Smooth muscle cell (in vitro differentiated cells): ENCODE measurements at regions not wholly inside any gene's neighbourhood (a gene's known extent, or its start where the extent isn't known, plus 50 kb on each side); places are given as distances from the start of the nearest gene placed in this dataset.

Experiments
- DNase-seq: peaks from one replicate; lab custom pipeline; 2025; ENCODE audit not compliant: unreplicated experiment; lab: John Stamatoyannopoulos, UW
- H2AFZ ChIP-seq: fragments of 200-600 bp; sonication (generic); 2 replicates; pipeline ENCODE4 v1.6.0; 2016; ENCODE audit warnings: antibody characterized with exemption, low read depth, mild to moderate bottlenecking
- H3F3A ChIP-seq: fragments of 200-600 bp; sonication (generic); 2 replicates; pipeline ENCODE4 v1.6.0; 2017; ENCODE audit warnings: antibody characterized with exemption, low read depth
- H3K27ac ChIP-seq: fragments of 200-600 bp; sonication (generic); 2 replicates; pipeline ENCODE4 v1.5.1; 2016; ENCODE audit warnings: low read depth, mild to moderate bottlenecking
- H3K27me3 ChIP-seq: fragments of 200-600 bp; sonication (generic); 2 replicates; pipeline ENCODE4 v1.6.1; 2016; ENCODE audit warnings: low read depth, mild to moderate bottlenecking
- H3K36me3 ChIP-seq: fragments of 200-600 bp; sonication (generic); 2 replicates; pipeline ENCODE4 v1.5.1; 2016; ENCODE audit warnings: low read depth
- H3K4me1 ChIP-seq: fragments of 200-600 bp; sonication (generic); 2 replicates; pipeline ENCODE4 v1.5.1; 2016; ENCODE audit warnings: low read depth
- H3K4me2 ChIP-seq: fragments of 200-600 bp; sonication (generic); 2 replicates; pipeline ENCODE4 v1.6.0; 2016; ENCODE audit warnings: mild to moderate bottlenecking
- H3K4me3 ChIP-seq: fragments of 200-600 bp; sonication (generic); 2 replicates; pipeline ENCODE4 v1.5.1; 2016; ENCODE audit warnings: mild to moderate bottlenecking
- H3K79me2 ChIP-seq: fragments of 200-600 bp; sonication (generic); 2 replicates; pipeline ENCODE4 v1.6.0; 2016; ENCODE audit warnings: low read depth, mild to moderate bottlenecking
- H3K9ac ChIP-seq: fragments of 200-600 bp; sonication (generic); 2 replicates; pipeline ENCODE4 v1.6.0; 2016; ENCODE audit warnings: low read depth
- H3K9me3 ChIP-seq: fragments of 200-600 bp; sonication (generic); replicated peaks from 2 replicates; pipeline ENCODE4 v1.5.1; 2016; ENCODE audit warnings: low read depth
- H4K20me1 ChIP-seq: fragments of 200-600 bp; sonication (generic); 2 replicates; pipeline ENCODE4 v1.6.0; 2016; ENCODE audit warnings: low read depth
- CTCF ChIP-seq: fragments of 200-600 bp; sonication (generic); IDR thresholded peaks from 2 replicates; pipeline ENCODE4 v1.5.1; 2017; ENCODE audit warnings: borderline replicate concordance, mild to moderate bottlenecking, antibody characterized with exemption; ENCODE audit not compliant: insufficient read depth, poor library complexity, severe bottlenecking
- WGBS: methylation state at CpG from one replicate; pipeline ENCODE4 v1.1.7; 2016; ENCODE audit warnings: low lambda C conversion rate; 5-methylcytosine and 5-hydroxymethylcytosine counted together

- H3K27me3 ChIP-seq, result no peaks in the 10 kb centered on the region
- H3K9ac ChIP-seq, result no peak overlapping the region
- WGBS, result 89% methylated on average over 1 of the region's 1 CpG
- no peak for TF ChIP-seq CTCF
- no peaks in the 10 kb centered on the region for H3K36me3 ChIP-seq
- H4K20me1 ChIP-seq, result no peaks in the 10 kb centered on the region
- H3K4me1 ChIP-seq, result no peaks in the 10 kb centered on the region
- no peak overlapping the region for H3K4me3 ChIP-seq
- DNase-seq, result no peak
- no peak overlapping the region for H3K4me2 ChIP-seq
- no peak overlapping the region for H3K27ac ChIP-seq
- H3K79me2 ChIP-seq, result no peaks in the 10 kb centered on the region
- H3K9me3 ChIP-seq, result no peaks in the 10 kb centered on the region
- no peaks in the 10 kb centered on the region for H3F3A ChIP-seq
- H2AFZ ChIP-seq, result no peak overlapping the region
Measured at GRCh38 chr5:87665166-87665565, 252.4 kb upstream of the CCNH start.

GRCh38 chr5:87661784-87662566 is 249.2 kb upstream of the CCNH start:
- no peaks in the 10 kb centered on the region for H3F3A ChIP-seq
- 92% methylated on average over 2 of the region's 2 CpGs for WGBS

GRCh38 chr5:87653242-87653641 is 240.5 kb upstream of the CCNH start:
- H3K4me1 ChIP-seq, result no peaks in the 10 kb centered on the region
- DNase-seq, result no peak
- no peak overlapping the region for H3K9ac ChIP-seq
- no peaks in the 10 kb centered on the region for H3K27me3 ChIP-seq
- no peak overlapping the region for H3K4me2 ChIP-seq
- WGBS, result 94% methylated on average over 2 of the region's 2 CpGs
- no peak overlapping the region for H2AFZ ChIP-seq
- H3K27ac ChIP-seq, result no peak overlapping the region
- H3K36me3 ChIP-seq, result no peaks in the 10 kb centered on the region
- H3F3A ChIP-seq, result no peaks in the 10 kb centered on the region
- TF ChIP-seq CTCF, result no peak
- H3K4me3 ChIP-seq, result no peak overlapping the region
- no peaks in the 10 kb centered on the region for H4K20me1 ChIP-seq
- H3K9me3 ChIP-seq, result no peaks in the 10 kb centered on the region
- H3K79me2 ChIP-seq, result no peaks in the 10 kb centered on the region

More at GRCh38 chr5:87661784-87662566, 249.2 kb upstream of the CCNH start:
- no peak for TF ChIP-seq CTCF
- Histone ChIP-seq H3K9ac (no peak overlapping the region), H3K4me1 (no peaks in the 10 kb centered on the region), H3K4me3 (no peak overlapping the region), H3K36me3 (no peaks in the 10 kb centered on the region), H4K20me1 (no peaks in the 10 kb centered on the region), H3K27ac (no peak overlapping the region), H3K27me3 (no peaks in the 10 kb centered on the region), H2AFZ (no peak overlapping the region), H3K4me2 (no peak overlapping the region), H3K9me3 (no peaks in the 10 kb centered on the region), H3K79me2 (no peaks in the 10 kb centered on the region)
- DNase-seq, result no peak

- no peak for TF ChIP-seq CTCF
- no peaks in the 10 kb centered on the region for H4K20me1 ChIP-seq
- no peaks in the 10 kb centered on the region for H3K4me1 ChIP-seq
- H3F3A ChIP-seq, result no peaks in the 10 kb centered on the region
- H3K9ac ChIP-seq, result no peak overlapping the region
- no peaks in the 10 kb centered on the region for H3K36me3 ChIP-seq
- peak overlapping the region; percentile 26 for H3K4me2 ChIP-seq
- no peak for DNase-seq
- H3K79me2 ChIP-seq, result no peaks in the 10 kb centered on the region
- WGBS, result 29% methylated on average over 2 of the region's 2 CpGs
- H3K27ac ChIP-seq, result peak overlapping the region; percentile 75
- H3K27me3 ChIP-seq, result no peaks in the 10 kb centered on the region
- H3K9me3 ChIP-seq, result no peaks in the 10 kb centered on the region
- H2AFZ ChIP-seq, result no peak overlapping the region
- no peak overlapping the region for H3K4me3 ChIP-seq
Measured at GRCh38 chr5:87650284-87650683, 237.6 kb upstream of the CCNH start.
